ENCODE measurements at regions not wholly inside any gene's neighbourhood (a gene's known extent, or its start where the extent isn't known, plus 50 kb on each side); places are given as distances from the start of the nearest gene placed in this dataset.

DNA sequence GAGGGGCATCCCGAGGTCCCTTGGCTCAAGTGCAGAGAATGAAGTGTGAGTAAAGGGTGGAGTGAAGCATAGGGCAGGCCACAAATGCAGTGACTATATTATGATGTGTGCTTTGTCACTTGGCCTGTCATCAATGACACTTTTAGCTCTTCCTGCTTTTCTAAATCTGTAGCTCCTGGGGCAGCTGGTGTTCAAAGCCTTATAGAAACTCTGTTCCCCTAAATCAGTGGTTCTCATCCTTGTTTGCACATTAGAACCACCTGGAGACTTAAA is 135.6 kb upstream of the LGALSL start:
- Histone ChIP-seq H3K9me3 (ENCODE audit: insufficient read depth, low read length) (no peaks in the 10 kb centered on the region), H3K36me3 (replicated peaks; ENCODE audit: low read depth, low read length) (no peaks in the 10 kb centered on the region), H3K27ac (ENCODE audit: low read length) (no peak overlapping the region), H2AFZ (ENCODE audit: low read depth, low read length) (peak overlapping the region; percentile 60), H3K9ac (ENCODE audit: low read length) (no peak overlapping the region), H3K79me2 (ENCODE audit: low read length) (no peaks in the 10 kb centered on the region), H3K4me1 (ENCODE audit: low read length) (peaks cover 18% of the 10 kb centered on the region), H4K20me1 (ENCODE audit: insufficient read depth, low read length) (no peaks in the 10 kb centered on the region), H3K27me3 (ENCODE audit: low read depth, low read length) (peaks cover 31% of the 10 kb centered on the region), H3K4me2 (ENCODE audit: low read length) (peak overlapping the region; percentile 42), H3K4me3 (ENCODE audit: low read length) (no peak overlapping the region)
- TF ChIP-seq, protein P1, sequence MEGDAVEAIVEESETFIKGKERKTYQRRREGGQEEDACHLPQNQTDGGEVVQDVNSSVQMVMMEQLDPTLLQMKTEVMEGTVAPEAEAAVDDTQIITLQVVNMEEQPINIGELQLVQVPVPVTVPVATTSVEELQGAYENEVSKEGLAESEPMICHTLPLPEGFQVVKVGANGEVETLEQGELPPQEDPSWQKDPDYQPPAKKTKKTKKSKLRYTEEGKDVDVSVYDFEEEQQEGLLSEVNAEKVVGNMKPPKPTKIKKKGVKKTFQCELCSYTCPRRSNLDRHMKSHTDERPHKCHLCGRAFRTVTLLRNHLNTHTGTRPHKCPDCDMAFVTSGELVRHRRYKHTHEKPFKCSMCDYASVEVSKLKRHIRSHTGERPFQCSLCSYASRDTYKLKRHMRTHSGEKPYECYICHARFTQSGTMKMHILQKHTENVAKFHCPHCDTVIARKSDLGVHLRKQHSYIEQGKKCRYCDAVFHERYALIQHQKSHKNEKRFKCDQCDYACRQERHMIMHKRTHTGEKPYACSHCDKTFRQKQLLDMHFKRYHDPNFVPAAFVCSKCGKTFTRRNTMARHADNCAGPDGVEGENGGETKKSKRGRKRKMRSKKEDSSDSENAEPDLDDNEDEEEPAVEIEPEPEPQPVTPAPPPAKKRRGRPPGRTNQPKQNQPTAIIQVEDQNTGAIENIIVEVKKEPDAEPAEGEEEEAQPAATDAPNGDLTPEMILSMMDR (IDR thresholded peaks at IDR 0.05; ENCODE audit: low read depth, low read length), result no peak
- no peak for TF ChIP-seq EZH2phosphoT487 (IDR thresholded peaks at IDR 0.05; ENCODE audit: low read depth)

GRCh38 chr2:64319896-64320295 is 134.1 kb upstream of the LGALSL start:
- TF ChIP-seq, protein P1 (IDR thresholded peaks at IDR 0.05; ENCODE audit: low read depth, low read length), result no peak
- no peak for TF ChIP-seq EZH2phosphoT487 (IDR thresholded peaks at IDR 0.05; ENCODE audit: low read depth)
- Histone ChIP-seq H3K4me2 (ENCODE audit: low read length) (no peak overlapping the region), H2AFZ (ENCODE audit: low read depth, low read length) (no peak overlapping the region), H3K4me1 (ENCODE audit: low read length) (peaks cover 21% of the 10 kb centered on the region), H3K27ac (ENCODE audit: low read length) (no peak overlapping the region), H4K20me1 (ENCODE audit: insufficient read depth, low read length) (no peaks in the 10 kb centered on the region), H3K36me3 (replicated peaks; ENCODE audit: low read depth, low read length) (no peaks in the 10 kb centered on the region), H3K4me3 (ENCODE audit: low read length) (no peak overlapping the region), H3K79me2 (ENCODE audit: low read length) (no peaks in the 10 kb centered on the region), H3K9me3 (ENCODE audit: insufficient read depth, low read length) (no peaks in the 10 kb centered on the region), H3K27me3 (ENCODE audit: low read depth, low read length) (peaks cover 29% of the 10 kb centered on the region), H3K9ac (ENCODE audit: low read length) (no peak overlapping the region)

DNA sequence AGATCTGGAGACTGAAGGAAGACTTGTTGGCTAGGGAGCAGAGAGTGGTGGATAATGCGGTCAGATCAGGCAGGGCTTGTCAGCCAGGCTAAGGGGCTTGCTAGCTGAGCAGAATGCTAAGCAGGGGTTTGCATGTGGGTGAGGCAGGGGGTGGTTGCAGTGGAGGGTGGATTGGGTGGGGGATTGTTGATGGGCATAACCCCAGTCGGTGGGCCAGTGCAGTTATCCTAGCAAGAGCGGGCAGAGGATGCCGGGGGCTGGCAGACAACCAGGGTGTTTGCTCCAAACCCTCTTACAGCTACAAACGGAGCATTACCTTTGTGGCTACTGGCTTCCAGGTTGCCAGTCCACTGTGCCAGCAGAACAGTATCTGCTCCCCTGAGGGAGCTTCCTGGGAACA is 131.5 kb upstream of the LGALSL start:
- Histone ChIP-seq H3K36me3 (replicated peaks; ENCODE audit: low read depth, low read length) (no peaks in the 10 kb centered on the region), H3K9ac (ENCODE audit: low read length) (no peak overlapping the region), H3K4me1 (ENCODE audit: low read length) (peaks cover 43% of the 10 kb centered on the region), H3K4me2 (ENCODE audit: low read length) (no peak overlapping the region), H3K9me3 (ENCODE audit: insufficient read depth, low read length) (no peaks in the 10 kb centered on the region), H3K79me2 (ENCODE audit: low read length) (no peaks in the 10 kb centered on the region), H3K27ac (ENCODE audit: low read length) (no peak overlapping the region), H4K20me1 (ENCODE audit: insufficient read depth, low read length) (0 out of 2 replicates have a peak, but pooled peaks cover 3% of the 10 kb centered on the region), H3K4me3 (ENCODE audit: low read length) (no peak overlapping the region), H2AFZ (ENCODE audit: low read depth, low read length) (no peak overlapping the region), H3K27me3 (ENCODE audit: low read depth, low read length) (peaks cover 19% of the 10 kb centered on the region; the same call in 1 of the 2 replicates)
- TF ChIP-seq EZH2phosphoT487 (IDR thresholded peaks at IDR 0.05; ENCODE audit: low read depth), result no peak
- TF ChIP-seq, protein P1 (IDR thresholded peaks at IDR 0.05; ENCODE audit: low read depth, low read length), result no peak

- no peaks in the 10 kb centered on the region for H3K79me2 ChIP-seq (ENCODE audit: low read length)
- H3K9me3 ChIP-seq (ENCODE audit: insufficient read depth, low read length), result no peaks in the 10 kb centered on the region
- TF ChIP-seq, protein P1 (IDR thresholded peaks at IDR 0.05; ENCODE audit: low read depth, low read length), result no peak
- no peak for TF ChIP-seq EZH2phosphoT487 (IDR thresholded peaks at IDR 0.05; ENCODE audit: low read depth)
- no peak overlapping the region for H3K27ac ChIP-seq (ENCODE audit: low read length)
- no peaks in the 10 kb centered on the region for H3K36me3 ChIP-seq (replicated peaks; ENCODE audit: low read depth, low read length)
- no peak overlapping the region for H2AFZ ChIP-seq (ENCODE audit: low read depth, low read length)
- H4K20me1 ChIP-seq (ENCODE audit: insufficient read depth, low read length), result 0 out of 2 replicates have a peak, but pooled peaks cover 3% of the 10 kb centered on the region
- peaks cover 41% of the 10 kb centered on the region for H3K4me1 ChIP-seq (ENCODE audit: low read length)
- H3K4me3 ChIP-seq (ENCODE audit: low read length), result no peak overlapping the region
- no peak overlapping the region for H3K4me2 ChIP-seq (ENCODE audit: low read length)
- H3K9ac ChIP-seq (ENCODE audit: low read length), result no peak overlapping the region
- H3K27me3 ChIP-seq (ENCODE audit: low read depth, low read length), result peaks cover 19% of the 10 kb centered on the region; the same call in 1 of the 2 replicates
Measured at GRCh38 chr2:64323197-64323596, 130.8 kb upstream of the LGALSL start.

Measured in OCI-LY3 (cell line).